Pancreas (tissue), 10 donors: ENCODE measurements at regions not wholly inside any gene's neighbourhood (a gene's known extent, or its start where the extent isn't known, plus 50 kb on each side); places are given as distances from the start of the nearest gene placed in this dataset.

ENCODE experiments used
- ATAC-seq, 4 donors: fragments of 200-7000 bp; cut with Tn5 transposase; one replicate each; pipeline versions ENCODE4 v1.8.0 to v1.9.1; 2020; ENCODE audit warnings: mild to moderate bottlenecking in 4 of 4, moderate library complexity in 4 of 4
- DNase-seq, 6 donors: peaks; one replicate each; pipeline ENCODE4 v3.0.0-alpha.2; 2020
- FAIRE-seq: peaks from 2 replicates; lab custom pipeline; 2012; peaks lifted over from hg19 to GRCh38; lab: Jason Lieb, UNC
- H3K27ac ChIP-seq, 4 donors: fragments of 200-600 bp; sonication (generic); 1 replicate in 3 of 4; 2 replicates in 1 of 4; pipeline versions ENCODE4 v1.5.0 to v1.8.0; 2020
- H3K27me3 ChIP-seq, 4 donors: fragments of 200-600 bp; one replicate each; pipeline ENCODE4 v1.8.0; 2021
- H3K36me3 ChIP-seq, 3 donors: fragments of 200-600 bp; sonication (generic) in 1 of 3; one replicate each; pipeline versions ENCODE4 v1.5.0 to v1.8.0; 2020 to 2021
- H3K4me1 ChIP-seq, 3 donors: fragments of 200-600 bp; one replicate each; pipeline ENCODE4 v1.8.0; 2021
- H3K4me3 ChIP-seq, 4 donors: fragments of 200-600 bp; sonication (generic) in 2 of 4; one replicate each; pipeline versions ENCODE4 v1.5.0 to v1.8.0; 2020 to 2021
- H3K9me3 ChIP-seq, 4 donors: fragments of 200-600 bp; one replicate each; pipeline ENCODE4 v1.8.0; 2021
- WGBS, 2 donors: extraction: QIAGEN DNeasy Blood & Tissue Kit; methylation state at CpG; one replicate each; pipeline ENCODE4 v1.1.7; 2013; 5-methylcytosine and 5-hydroxymethylcytosine counted together
- intact Hi-C, 3 donors: fragments of 100-400 bp; cut with DNase I; formaldehyde crosslinking; loops; one replicate each; pipeline versions ENCODE4 v1.11.1 to v1.14.2; 2022
- TF ChIP-seq, protein P1 (sequence below), 4 donors: fragments of 200-600 bp; sonication (generic) in 3 of 4; IDR thresholded peaks; one replicate each; pipeline versions ENCODE4 v1.5.0 to v1.8.0; 2021; ENCODE audit warnings: antibody characterized with exemption in 4 of 4
- donor health status: healthy with polysubstance abuse.
- donor health status: DM: no; HTN: no; CAD: no; lungs with moderate emphysema.
- donor health status: DM: no; HTN: no; CAD: no.
- donor health status: control.
- donor health status: control.
- donor health status: Bipolar disorder and iron deficiency.
- donor health status: DM: yes; HTN: yes; CAD: no.
- donor health status: DM: no; HTN: no; CAD: no.
- donor health status: DM: no; HTN: no; CAD: no.
- donor health status: DM: yes; HTN: yes; CAD: no.

DNA sequence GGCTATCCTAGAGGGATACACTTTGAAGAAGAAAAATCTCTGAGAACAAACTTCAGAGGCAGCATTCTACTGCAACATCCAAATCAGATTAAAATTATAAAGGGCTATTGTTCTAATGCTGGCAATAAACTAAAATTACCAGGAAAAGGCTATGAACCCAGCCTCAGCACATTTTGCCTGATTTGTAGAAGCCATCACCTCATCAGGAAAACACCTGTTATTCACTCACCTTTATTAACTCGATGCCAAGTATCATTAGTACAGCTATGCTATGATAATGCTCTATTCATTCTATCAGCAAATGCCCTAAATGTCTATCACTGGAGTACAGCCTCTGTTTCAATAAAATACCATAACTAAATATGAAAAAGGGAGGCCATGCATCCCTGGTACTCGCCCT lies 510.2 kb downstream of the RASEF start:
- H3K27ac ChIP-seq = no peak overlapping the region
- FAIRE-seq (no peak), ATAC-seq (peak in 3 of 4 donors; percentile 49 to 53 (median 53)), DNase-seq (no peak)
- H3K36me3 ChIP-seq = no peaks in the 10 kb centered on the region
- 42 to 47% methylated on average over 2 of the region's 2 CpGs for WGBS, 2 donors
- TF ChIP-seq, protein P1, sequence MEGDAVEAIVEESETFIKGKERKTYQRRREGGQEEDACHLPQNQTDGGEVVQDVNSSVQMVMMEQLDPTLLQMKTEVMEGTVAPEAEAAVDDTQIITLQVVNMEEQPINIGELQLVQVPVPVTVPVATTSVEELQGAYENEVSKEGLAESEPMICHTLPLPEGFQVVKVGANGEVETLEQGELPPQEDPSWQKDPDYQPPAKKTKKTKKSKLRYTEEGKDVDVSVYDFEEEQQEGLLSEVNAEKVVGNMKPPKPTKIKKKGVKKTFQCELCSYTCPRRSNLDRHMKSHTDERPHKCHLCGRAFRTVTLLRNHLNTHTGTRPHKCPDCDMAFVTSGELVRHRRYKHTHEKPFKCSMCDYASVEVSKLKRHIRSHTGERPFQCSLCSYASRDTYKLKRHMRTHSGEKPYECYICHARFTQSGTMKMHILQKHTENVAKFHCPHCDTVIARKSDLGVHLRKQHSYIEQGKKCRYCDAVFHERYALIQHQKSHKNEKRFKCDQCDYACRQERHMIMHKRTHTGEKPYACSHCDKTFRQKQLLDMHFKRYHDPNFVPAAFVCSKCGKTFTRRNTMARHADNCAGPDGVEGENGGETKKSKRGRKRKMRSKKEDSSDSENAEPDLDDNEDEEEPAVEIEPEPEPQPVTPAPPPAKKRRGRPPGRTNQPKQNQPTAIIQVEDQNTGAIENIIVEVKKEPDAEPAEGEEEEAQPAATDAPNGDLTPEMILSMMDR (IDR thresholded peaks at IDR 0.05) = no peak
- no peaks in the 10 kb centered on the region for H3K27me3 ChIP-seq
- no peaks in the 10 kb centered on the region for H3K9me3 ChIP-seq
- intact Hi-C loops = no loop called here
- H3K4me1 ChIP-seq = peaks cover 0 to 38% (median 27%) of the 10 kb centered on the region in 3 donors
- H3K4me3 ChIP-seq = no peak overlapping the region

- Histone ChIP-seq H3K4me3 (no peak overlapping the region), H3K4me1 (peaks cover 0 to 46% (median 35%) of the 10 kb centered on the region in 3 donors), H3K27me3 (no peaks in the 10 kb centered on the region), H3K27ac (no peak overlapping the region), H3K9me3 (no peaks in the 10 kb centered on the region), H3K36me3 (no peaks in the 10 kb centered on the region)
- TF ChIP-seq, protein P1 (IDR thresholded peaks at IDR 0.05) = no peak
- FAIRE-seq = no peak
- ATAC-seq = no peak
- intact Hi-C loops = no loop called here
- 88 to 90% methylated on average over 8 of the region's 8 CpGs for WGBS, 2 donors
- DNase-seq = no peak
These were observed 509.1 kb downstream of the RASEF start for GRCh38 chr9:82553654-82554366.

GRCh38 chr9:82554381-82554780 lies 508.6 kb downstream of the RASEF start:
- Histone ChIP-seq H3K4me3 (no peak overlapping the region), H3K27me3 (no peaks in the 10 kb centered on the region), H3K27ac (no peak overlapping the region), H3K4me1 (peaks cover 4 to 52% (median 40%) of the 10 kb centered on the region in 3 donors), H3K9me3 (no peaks in the 10 kb centered on the region), H3K36me3 (no peaks in the 10 kb centered on the region)
- 91 to 92% methylated on average over 3 of the region's 3 CpGs for WGBS, 2 donors
- intact Hi-C loops = no loop called here
- ATAC-seq = no peak
- FAIRE-seq = no peak
- TF ChIP-seq, protein P1 (IDR thresholded peaks at IDR 0.05) = no peak
- DNase-seq = no peak

DNA sequence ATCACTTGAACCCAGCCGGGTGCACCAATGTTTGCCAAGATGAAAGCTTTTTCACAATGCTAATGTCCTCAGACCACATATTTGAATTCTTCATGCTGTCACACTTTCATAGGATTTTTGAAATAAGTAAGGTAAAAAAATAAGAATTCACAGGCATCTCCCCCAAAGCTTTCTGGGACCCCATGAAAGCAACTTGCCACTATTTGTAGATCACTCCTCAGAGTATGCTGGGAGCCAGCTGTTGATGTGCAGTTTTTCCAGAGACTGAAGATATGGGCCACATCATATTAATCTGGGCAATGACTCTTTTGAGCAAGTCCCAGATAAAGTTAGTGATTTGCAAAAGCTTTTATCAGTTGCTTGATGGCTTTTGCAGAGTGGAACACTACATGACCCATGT lies 507.9 kb downstream of the RASEF start:
- intact Hi-C loops = no loop called here
- no peak overlapping the region for H3K4me3 ChIP-seq
- H3K27me3 ChIP-seq = no peaks in the 10 kb centered on the region
- DNase-seq = no peak
- peaks cover 10 to 56% (median 47%) of the 10 kb centered on the region in 3 donors for H3K4me1 ChIP-seq
- H3K9me3 ChIP-seq = no peaks in the 10 kb centered on the region
- peak overlapping the region in 2 of 4 donors; percentile 15 to 48 for H3K27ac ChIP-seq
- no peaks in the 10 kb centered on the region for H3K36me3 ChIP-seq
- TF ChIP-seq, protein P1 (IDR thresholded peaks at IDR 0.05) = no peak
- ATAC-seq = peak in 1 of 4 donors; percentile 27
- no peak for FAIRE-seq
- 34 to 61% methylated on average over 1 of the region's 1 CpG for WGBS, 2 donors

- intact Hi-C loops = no loop called here
- 7 to 8% methylated on average over 7 of the region's 7 CpGs for WGBS, 2 donors
- peaks cover 15 to 59% (median 49%) of the 10 kb centered on the region in 3 donors for H3K4me1 ChIP-seq
- FAIRE-seq (no peak), ATAC-seq (peak in 3 of 4 donors; percentile 15 to 52 (median 50)), DNase-seq (peak in 2 of 6 donors; percentile 11 to 38)
- H3K4me3 ChIP-seq = no peak overlapping the region
- H3K9me3 ChIP-seq = no peaks in the 10 kb centered on the region
- TF ChIP-seq, protein P1 (IDR thresholded peaks at IDR 0.05) = no peak
- no peaks in the 10 kb centered on the region for H3K27me3 ChIP-seq
- H3K36me3 ChIP-seq = no peaks in the 10 kb centered on the region
- H3K27ac ChIP-seq = peak overlapping the region in 2 of 4 donors; percentile 15 to 48
These were observed 507.4 kb downstream of the RASEF start for GRCh38 chr9:82555431-82556051.
